HG03064 (cell line): ENCODE measurements at regions not wholly inside any gene's neighbourhood (a gene's known extent, or its start where the extent isn't known, plus 50 kb on each side); places are given as distances from the start of the nearest gene placed in this dataset.

Experiments used
- ATAC-seq: cut with Tn5 transposase; IDR thresholded peaks from one replicate; pipeline ENCODE4 v1.9.1; 2021; ENCODE audit warnings: low read depth; ENCODE audit not compliant: unreplicated experiment

DNA sequence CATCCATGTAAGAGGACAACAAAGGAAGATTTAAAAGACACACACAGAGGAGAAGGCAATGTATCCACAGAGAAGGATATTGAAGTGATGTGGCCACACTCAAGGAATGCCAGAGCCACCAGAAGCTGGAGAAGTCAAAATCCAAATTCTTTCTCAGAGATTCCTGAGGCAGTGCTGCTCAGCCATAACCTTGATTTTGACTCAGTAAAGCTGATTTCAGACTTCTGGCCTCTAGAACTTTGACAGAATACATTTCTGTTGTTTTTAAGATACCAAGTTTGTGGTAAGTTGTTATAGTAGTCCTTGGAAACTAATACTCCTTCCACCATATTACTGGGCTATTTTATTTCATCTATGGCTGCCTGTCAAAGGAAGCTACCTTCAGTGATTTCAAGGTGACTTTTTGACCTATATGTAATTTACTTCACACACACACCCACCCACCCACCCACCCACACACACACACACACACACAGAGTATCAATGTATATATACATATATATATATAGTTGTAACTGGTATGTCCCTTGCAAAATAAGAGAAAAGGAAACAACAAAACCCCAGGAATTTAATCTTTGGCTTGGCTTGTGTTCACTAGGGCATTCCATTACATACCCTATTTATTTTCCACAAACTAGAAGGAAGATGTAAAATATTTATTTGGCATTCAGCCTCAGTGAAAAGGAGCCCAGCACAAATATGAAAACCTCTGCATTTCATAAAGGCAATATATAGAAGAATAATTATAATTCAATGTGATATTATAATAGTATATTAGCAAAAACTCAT, 142.1 kb upstream of the PTGFR start:
- ATAC-seq: no peak

DNA sequence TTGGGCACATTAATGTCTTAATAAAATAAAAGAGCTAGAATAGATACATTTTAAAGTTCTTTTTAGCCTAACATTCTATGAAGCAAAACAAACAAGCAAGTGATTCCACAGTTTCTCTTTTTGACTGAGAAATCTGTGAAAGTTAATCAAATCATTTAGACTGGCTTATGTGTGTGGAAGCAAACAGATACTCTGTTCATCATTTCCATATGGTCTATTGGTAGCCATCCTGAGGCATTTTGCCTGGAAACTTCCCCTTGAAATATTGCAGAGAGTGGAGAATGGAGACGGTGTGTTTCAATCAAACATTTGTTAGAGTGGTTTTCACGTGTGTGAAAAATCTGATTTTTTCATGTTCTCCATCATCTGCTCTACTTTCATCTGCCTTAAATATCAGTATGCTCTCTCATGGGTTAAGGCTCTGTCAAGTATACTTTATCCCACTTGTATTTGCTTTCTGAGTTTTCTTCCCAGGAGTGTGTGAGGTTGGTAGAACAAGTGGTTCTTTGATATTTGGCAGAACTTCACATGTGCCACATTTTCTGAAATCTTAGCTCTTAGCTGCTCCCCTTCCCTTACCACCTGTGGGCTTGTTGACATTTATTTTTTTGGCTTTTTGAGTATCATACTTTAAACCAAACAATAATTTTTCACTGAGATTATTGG, 139.1 kb upstream of the PTGFR start:
- no peak for ATAC-seq

DNA sequence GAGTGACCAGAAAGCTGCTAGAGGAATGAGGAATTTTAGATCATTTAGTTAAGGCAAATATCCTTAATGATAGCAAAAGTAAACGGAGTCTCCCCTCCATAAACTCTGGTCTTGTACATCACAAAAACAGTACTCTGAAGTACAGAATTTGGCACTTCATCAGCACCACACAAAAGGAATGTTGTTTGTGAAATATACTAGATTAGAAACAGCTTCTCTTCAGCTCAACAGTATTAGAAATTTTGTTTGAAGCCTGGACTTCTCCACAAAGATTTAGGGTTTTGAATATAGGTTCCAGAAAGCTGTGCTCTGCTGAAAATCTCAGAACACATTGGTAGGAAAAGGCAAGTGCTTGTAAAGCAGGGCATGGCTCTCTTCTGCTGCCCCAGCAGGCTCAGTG, 135.1 kb upstream of the PTGFR start:
- ATAC-seq: no peak

DNA sequence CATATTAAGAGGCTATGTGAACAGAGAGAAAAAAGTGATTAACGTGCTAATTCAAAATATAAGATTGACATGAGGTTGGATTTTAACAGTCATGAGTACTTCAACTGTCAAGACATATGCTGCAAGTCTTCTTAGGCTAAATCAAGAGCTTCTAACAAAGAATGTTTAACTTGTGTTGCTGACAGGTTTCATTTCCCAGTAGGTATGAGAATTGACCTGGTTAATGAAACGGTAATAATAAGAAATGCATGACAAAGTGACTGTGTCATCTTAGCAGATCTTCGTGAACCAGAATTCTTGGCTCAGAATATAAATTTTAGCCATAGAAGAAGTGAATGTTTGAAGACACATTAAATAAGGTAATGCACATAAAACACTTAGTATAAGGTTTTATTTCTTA, 132.6 kb upstream of the PTGFR start:
- no peak for ATAC-seq

DNA sequence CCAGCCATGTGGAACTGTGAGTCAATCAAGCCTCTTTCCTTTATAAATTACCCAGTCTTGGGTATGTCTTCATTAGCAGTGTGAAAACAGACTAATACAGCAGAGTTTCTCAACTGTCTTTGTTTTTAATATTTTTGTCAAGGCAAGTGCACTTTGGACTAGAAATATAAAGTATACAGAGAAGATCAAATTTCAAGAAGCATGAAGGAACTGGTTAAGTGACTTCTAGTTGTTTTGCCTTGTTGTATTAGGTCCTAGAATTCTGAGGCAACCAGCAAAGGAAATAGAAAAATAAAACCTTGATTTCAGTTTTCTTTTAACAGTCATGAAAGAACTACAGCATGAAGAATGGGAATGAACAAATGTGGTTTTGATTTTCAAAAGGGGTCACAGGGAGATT, 131.1 kb upstream of the PTGFR start:
- no peak for ATAC-seq

DNA sequence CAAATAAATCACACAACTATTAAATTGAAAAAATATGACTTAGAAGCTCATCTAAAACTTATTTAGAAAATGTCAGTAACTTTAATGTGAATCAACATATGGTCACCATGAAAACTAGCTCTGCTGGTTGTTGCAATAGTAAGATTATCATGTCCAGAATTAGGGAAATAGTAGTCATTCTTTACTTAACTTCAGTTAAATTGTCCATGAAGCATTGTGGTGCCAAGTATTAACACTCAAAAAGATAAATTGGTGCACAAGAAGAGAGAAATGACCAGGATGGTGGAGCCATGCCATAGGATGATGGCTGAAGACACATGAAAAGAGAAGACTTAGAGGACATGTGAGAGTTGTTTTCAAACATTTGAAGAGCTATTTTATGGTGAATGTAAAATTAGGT, 130.2 kb upstream of the PTGFR start:
- no peak for ATAC-seq

DNA sequence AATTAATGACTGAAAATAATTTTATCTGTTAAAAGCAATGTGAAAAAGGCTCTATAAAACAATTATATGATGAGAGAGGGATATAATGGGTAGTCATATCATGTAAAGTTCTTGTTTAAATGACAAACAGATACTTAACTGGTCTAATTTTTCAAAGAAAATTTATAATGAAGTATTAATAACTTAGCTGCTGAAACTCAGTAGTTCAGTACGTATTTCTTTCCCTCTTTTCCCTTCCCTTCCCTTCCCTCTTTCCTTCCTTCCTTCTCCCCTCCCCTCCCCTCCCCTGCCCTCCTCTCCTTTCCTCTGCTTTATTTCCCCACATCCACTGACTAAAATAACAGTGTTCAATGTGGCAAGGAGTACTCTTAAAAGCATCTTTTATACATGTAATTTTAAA, 123.1 kb upstream of the PTGFR start:
- ATAC-seq: no peak

DNA sequence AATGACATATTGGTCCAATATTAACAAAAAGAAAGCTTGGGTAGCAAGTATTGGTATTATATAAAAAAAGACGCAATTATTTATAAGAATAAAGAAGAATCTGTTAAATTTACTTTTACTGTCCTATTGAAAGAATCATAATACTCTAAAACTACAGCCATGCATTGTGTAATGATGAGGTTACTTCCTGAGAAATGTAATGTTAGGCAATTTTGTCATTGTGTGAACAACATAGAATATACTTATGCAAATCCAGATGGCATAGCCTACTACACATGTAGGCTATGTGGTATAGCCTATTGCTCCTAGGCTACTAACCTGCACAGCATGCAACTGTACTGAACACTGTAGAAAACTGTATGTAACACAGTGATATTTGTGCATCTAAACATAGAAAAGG, 121.2 kb upstream of the PTGFR start:
- no peak for ATAC-seq

DNA sequence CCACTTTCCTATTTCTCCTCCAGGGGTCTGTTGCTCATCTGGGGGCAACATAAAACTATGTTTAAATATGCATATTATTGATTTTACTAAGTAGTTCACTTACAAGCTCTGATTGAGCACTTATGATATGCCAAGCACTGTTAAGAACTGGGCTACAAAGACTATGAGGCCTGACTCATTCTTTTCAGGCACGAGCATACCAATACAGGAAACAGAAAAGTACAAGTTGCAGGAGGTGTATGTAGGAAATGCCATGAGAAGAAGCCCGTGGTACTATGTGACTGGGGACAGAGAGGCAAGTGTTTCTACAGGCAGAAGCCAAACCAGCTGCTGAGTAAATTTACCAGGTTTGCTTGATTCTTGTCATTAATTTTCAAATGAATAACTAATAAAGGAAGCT, 120.4 kb upstream of the PTGFR start:
- ATAC-seq: peak; percentile 77

DNA sequence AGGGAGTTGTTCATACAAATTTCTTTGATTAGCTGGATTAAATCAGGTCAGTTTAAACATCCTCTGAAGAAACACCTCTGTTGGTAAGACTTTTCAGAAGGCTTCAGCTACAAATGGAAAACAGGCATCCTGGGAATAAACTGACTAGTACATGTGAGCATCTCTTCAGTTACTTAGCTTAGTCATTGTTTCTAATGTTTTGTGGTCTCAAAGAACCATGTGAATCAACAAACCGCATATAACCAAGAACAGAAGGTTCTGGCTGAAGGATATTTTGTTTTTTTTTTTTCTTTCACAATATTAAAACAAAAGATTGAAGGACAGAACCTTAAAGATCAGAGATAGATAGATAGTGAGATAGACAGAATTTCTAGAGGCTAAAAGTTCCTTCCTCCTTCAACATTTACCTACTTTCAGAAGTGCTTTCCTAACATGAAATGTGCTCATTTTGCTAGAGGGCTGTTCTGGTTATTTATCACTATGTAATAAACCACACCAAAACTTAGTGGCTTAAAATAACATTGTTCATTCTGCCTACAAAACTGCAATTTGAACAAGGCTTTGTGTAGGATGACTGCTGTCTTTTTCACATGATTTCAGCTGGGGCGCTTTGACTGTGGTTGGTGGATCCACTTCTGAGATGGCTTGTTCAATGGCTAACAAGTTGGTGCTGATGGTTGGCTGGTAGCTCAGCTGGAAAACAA, 119.8 kb upstream of the PTGFR start:
- peak; percentile 65 for ATAC-seq

DNA sequence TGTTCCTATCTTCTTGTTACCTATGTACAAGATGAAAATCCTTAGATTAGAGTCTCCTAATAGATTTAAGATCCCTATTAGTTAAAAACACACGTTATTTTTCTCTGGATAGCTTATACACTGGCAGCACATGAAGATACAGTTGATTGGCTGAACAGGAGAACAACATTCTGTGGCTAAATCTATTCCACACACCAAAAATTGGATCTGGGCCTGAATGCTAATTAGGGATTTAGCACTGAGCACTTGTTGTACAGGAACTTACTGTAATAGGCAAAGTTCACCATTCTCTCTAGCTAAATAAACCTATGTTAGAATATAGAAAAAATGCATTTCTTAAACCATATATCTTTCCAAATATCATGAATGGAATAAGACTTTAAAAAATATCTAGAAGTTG, 117.1 kb upstream of the PTGFR start:
- no peak for ATAC-seq

DNA sequence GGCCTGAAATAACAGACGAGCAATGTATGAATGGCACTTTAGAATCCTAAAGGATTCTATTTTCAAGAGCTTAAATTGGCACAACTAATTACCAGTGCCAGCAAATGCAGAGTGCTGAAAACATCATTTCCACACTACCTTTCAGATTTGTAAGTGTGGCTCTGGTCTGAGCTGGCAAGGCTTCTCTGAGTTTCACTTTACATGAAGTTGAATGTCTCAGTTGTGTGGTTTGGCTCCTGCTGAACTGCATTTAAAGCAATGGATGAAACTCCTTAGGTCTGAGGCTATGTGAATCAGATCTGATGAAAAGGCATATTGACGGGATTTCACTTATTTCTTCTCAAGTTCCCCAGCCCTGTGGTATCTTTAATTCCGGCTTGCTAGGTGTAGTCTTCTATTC, 114.8 kb upstream of the PTGFR start:
- no peak for ATAC-seq

DNA sequence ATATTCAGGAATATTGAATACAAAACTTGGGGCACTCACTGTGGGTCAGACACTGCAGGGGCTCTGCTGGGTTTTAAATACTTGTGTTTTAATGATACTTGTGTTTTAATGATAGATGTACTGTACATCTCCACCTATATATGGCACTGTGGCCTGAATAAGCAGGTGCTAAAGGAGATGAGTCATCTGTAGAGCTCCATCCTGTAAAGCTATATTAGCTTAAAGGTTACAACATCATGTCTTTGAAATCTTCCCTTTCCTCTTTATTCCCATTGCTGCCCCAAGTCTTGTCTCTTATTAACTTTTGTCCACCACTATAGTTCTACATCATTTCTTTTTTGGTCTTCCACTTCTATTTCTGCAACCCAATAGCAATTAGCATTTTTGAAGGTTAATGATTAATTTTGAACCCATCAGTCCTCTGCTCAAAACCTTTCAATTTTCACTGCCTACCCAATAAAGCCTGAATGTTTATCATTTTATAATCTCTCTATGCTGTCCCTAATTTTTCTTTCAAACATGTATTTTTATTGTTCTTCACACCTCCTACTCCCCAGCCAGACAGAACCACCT, 113.3 kb upstream of the PTGFR start:
- peak; percentile 84 for ATAC-seq

DNA sequence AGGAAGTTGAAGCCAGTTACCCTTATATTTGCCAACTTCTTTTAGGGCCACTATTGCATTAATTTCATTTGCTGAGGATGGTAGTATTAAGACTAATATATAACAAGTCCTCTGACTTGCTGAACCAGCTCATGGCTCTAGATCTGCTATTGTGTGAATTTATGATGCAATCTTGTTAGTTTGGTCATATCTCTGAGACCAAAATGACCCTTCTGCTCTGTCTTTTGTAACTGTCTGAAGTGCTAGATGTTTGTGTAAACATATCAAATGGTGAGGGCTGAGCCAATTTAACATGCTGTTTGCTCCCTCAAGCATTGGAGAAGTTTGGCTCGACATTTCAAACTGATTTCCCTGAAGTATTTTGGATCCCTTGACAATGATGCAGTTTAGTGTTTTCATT, 106.9 kb upstream of the PTGFR start:
- no peak for ATAC-seq

DNA sequence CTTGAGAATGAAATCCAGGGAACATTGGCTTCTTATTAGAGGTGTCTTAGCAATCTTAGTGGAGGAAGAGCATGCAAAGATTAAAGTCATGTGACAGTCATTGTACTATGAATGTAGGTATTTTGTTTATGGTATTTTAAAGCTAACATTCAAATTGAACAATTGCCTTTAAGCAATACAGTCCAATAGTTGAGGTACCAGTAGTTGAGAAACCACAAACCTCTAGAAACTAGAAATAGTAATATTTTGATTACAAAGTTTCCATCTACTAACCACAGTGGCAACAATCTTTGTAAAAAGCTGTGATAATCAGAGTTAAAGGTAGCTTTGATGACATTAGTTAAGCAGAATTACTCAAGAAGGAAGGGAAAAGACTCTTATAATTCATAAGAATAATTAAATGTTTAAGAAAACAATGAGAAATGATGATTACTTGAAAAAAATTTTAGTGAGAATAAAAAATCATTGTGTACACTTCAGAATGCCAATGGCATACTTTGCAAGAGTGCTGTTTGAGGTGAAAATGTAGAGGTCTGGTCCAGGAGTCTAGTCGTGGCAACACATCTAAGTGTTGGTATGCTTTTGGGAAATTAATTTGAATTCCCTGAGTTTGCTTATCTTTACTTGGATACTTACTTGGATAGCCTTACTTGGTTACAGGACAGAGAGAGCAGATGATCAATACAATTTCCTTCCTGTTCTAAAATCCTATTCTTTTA, 104.9 kb upstream of the PTGFR start:
- ATAC-seq: no peak

DNA sequence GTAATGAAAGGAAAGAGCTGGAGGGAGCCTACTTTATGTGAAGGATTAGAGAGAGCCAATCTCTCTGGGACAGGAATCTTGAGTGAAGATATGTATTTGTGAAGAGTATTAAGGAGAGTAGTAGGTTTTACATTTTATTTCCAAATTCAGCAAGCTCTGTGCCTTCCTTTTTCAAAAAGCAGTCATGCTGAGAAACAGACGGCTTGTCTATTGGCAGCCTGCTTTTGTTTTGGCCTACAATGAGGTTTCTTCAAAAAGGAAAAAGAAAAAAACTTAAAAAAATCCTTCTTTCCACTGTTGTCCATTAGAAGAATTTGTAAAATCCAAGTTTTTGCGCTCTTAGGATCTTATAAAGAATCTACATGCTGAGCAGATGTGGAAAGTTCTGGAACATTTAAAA, 103.6 kb upstream of the PTGFR start:
- no peak for ATAC-seq

DNA sequence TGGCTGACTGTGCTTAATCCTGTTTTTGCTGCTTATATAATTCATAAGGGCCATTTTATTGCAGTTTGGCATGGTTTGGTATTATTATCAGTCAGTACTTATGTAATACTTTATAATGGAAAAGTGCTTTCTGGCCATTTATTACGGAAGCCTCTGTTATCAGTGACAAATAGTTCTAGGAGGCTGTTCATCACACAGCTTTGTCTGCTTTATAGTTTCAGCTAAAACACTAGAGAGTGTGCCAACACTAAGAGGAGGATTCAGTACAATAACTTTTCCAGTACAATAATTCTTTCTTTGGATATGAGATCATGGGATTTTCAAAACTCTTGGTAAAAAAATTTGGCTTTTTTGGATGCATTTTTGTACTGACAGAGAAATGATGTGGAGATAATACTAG, 102.9 kb upstream of the PTGFR start:
- no peak for ATAC-seq

DNA sequence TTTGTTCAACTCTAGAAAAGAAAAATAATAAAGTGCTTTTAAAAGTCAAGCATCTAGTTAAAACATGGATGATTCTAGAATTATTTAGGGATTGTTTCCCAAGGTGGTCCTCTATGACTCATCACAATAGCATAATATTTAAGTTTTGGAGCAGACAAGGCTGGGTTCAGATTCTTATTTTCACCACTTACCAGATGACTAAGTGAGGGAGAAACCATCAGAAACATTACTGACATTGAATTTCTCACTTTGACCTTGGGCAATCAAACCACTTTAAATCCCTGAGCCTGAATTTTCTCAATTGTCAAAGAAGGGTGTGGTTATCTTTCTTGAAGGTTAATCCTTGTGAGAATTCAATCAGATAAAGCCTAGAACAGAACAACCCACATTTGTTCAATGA, 102.5 kb upstream of the PTGFR start:
- no peak for ATAC-seq

DNA sequence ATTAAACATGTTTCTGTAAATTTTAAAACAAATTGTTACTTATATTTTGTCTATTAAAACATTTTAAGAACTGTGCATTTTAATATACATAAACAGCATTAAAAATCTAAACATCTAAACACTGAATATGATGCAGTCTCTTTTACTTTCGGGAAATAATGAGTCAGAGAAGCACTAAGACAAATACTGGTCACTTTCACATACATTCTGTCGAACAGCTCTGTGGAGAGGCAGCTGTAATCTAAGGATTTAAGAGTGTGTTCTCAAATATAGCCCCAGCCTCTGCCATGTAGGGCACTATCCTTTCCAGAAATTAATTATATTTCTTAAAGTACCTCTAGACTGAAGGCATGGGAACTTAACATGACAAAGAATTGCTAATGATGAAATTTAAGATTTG, 89.6 kb upstream of the PTGFR start:
- no peak for ATAC-seq

DNA sequence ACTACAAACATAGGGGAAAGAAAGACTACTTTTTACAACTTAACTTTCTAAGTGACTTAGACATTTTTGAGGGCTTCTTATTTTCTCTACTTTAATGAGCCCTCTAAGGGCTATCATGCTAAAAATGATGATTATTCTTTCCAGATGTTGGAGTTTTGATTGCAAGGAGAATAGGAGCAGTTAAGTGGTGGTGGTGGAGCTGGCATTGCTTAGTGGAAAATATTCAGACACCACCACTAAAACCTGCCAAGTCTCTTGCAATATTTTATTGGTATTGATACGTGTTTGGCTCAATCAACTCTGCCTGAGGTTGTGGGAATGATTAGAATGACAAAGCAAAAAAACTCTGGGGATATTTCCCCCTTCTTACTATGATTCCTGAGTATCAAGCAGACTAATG, 82.6 kb upstream of the PTGFR start:
- no peak for ATAC-seq

DNA sequence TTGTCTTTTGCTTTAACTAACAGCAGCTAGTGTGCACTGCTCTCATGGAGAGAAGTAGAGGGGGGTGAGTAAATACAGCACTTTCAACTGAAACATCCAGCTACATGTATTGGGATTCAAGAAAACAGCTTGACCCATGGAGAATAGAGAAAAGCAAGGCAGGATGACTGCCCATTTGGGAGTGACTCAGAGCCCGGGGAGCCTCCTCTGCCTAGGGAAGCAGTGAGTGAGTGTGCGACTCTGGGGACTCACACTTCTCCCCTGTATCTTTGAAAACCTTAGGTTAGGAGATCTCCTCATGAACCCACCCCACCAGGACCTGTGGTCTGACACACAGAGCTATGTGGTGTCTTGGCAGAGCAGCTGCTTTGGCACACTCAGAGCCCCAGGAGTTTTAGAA, 82.0 kb upstream of the PTGFR start:
- no peak for ATAC-seq
